GM18861 (cell line): ENCODE measurements at regions not wholly inside any gene's neighbourhood (a gene's known extent, or its start where the extent isn't known, plus 50 kb on each side); places are given as distances from the start of the nearest gene placed in this dataset.

Experiments
- ATAC-seq: cut with Tn5 transposase; IDR thresholded peaks from one replicate; pipeline ENCODE4 v1.9.1; 2021; ENCODE audit not compliant: unreplicated experiment

- ATAC-seq: no peak
Measured at GRCh38 chr3:178388473-178388872, 147.8 kb upstream of the KCNMB2 start.

GRCh38 chr3:178389258-178389657 lies 147.0 kb upstream of the KCNMB2 start:
- no peak for ATAC-seq

DNA sequence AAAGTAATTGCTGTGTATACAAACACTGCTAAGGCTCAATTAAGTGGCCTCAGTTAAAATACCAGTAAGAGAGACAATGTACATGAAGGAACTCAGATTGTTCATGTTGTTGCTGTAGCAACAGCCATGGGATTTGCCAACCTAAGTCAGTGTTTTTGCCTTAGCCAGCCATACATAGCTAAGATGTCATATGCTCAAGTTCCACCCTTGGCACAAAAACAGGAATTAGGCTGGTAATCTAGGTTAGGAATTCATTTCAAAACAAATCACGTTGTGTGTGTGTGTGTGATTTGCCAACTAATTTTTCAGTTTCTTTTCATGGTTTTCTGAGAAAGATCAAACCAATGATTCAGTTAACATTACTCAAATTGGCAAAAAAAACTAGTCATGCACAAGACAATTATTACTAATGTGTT lies 143.7 kb upstream of the KCNMB2 start:
- ATAC-seq: no peak

DNA sequence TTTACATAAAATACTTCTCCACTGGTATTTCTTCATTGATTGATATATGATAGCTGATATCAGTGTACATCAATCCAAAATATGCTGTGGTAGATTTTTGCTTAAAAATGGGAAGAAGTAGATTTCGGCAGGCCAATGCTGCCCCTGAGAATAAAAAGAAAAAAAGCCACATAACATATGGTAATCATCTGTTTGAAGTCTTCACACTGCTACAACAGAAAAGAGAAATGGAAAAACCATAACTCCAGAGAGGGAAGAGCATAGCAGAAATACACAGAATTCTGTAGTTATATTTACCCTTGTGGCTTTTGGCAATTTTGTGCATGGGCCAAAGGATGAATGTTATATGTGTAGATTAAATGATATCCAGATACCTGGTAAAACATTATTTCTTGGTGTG lies 143.1 kb upstream of the KCNMB2 start:
- no peak for ATAC-seq

DNA sequence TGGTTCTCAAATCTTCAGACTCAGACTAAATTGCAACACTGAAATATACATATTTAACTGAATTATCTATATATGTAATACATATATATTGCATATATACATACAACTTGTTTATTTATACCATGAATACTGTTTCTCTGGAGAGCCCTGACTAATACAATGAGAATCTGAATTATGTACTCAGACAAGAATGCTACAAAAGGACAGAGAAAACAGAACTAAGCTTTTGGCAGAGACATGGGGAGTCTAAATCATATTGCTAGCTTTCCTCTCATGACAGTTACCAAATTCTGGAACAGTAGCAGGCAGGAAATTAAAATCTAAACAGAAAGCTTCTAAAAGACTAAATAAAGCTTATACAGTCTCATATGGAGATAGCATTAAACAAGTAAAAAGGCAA lies 142.4 kb upstream of the KCNMB2 start:
- no peak for ATAC-seq

- ATAC-seq: no peak
Measured at GRCh38 chr3:178396318-178396717, 139.9 kb upstream of the KCNMB2 start.

- no peak for ATAC-seq
Measured at GRCh38 chr3:178397202-178397601, 139.0 kb upstream of the KCNMB2 start.

DNA sequence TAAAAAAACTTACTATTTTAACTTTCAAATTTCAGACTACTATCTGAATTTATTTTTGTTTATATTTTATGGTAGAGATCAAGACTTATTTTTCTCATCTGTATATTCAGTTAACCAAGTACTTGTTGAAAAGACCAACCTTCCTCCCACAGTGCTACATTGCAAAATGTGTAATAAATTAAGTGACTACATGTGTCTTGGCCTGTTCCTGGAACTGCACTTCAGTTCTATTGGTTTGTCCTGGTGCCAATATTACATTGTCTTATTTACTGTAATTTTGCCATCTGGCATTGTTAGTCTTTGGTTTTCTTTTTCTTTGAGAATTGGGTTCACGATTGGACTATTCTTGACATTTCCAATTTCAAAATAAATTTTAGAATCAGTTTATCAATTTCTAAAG lies 138.4 kb upstream of the KCNMB2 start:
- ATAC-seq: no peak

DNA sequence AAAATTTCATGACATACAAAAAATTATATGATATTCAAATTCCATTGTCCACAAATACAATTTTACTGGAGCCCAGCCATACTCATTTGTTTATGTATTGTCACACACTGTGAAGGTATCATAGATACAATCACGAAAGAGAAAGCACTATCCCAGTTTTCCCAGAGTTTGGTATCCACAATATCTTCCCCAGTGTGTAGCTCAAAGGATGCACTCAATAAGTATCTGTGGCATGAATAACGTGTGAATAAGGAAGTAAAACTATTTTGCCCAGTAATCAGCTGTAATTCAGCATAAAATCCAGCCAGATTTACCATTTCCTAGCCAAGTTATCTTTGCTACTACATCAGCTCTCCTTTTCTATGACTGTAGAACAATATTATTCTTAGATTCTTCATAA lies 131.3 kb upstream of the KCNMB2 start:
- no peak for ATAC-seq

DNA sequence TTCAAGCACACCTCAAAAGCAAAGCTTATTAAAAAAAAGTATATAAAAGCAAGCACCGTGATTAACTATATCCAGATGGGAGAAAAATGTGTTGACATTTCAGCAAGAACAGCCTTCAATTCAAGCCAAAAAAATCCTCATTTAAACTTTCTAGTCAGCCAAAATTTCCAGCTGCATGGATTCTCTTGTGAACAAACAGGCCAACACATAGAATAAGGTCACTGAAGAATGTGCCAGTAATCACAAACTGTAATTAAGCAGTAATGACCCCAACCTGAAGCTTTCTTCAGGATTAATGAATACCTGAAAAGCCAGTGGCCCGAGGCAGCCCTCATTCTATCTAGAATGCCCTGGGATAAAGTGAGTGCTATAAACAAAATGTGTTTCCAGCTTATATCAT lies 130.7 kb upstream of the KCNMB2 start:
- no peak for ATAC-seq

GRCh38 chr3:178406206-178406605 lies 130.0 kb upstream of the KCNMB2 start:
- ATAC-seq: no peak

- no peak for ATAC-seq
Measured at GRCh38 chr3:178415384-178415783, 120.9 kb upstream of the KCNMB2 start.

DNA sequence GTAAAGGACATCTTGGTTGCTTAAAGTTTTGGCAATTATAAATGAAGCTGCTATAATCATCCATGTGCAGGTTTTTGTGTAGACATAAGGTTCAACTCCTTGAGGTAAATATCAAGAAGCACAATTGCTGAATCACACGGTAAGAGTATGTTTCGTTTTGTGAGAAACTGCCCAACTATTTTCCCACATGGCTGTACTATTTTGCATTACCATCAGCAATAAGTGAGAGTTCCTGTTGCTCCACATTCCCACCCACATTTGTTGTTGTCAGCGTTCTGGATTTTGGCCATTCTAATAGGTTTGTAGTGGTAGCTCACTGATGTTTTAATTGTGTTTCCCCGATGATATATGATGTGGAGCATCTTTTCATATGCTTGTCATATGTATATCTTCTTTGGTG lies 118.5 kb upstream of the KCNMB2 start:
- ATAC-seq: no peak

DNA sequence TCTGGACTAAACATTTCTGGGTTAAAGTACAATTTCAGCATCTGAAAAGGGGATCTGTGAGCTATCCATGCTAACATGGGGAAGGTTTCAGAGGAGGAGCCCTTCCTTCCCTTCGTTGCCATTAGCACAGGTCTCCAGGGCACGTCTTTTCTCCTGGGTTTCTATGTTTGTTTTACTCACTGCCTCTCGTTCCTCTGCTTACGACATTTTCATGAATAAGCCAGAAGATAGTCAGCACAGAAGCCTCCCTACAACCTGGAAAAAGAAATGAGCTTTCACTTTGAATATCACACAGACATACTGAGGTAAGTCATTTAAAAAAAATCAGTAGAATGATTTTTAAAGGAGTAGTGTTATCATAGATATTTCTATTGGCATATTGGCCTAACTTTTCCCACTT lies 117.2 kb upstream of the KCNMB2 start:
- no peak for ATAC-seq

DNA sequence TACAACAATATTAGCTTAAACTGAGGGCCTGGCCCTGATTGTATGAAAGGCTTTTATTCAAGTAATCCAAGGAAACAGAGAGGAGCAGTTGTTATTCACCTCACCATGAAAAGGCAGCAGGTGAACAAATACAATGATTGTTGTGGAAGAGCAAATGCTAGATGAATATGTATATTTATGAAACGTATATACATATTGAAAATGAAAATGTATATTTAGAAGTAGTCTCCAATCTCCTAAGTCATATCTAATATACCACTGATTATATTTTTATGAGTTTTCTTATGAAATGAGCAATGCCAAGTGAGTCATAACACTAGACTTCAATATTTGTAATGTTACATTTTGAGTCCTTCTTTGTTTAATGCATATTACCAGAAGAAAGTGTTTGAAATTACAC lies 116.2 kb upstream of the KCNMB2 start:
- ATAC-seq: no peak

- no peak for ATAC-seq
Measured at GRCh38 chr3:178421069-178421468, 115.2 kb upstream of the KCNMB2 start.

- ATAC-seq: no peak
Measured at GRCh38 chr3:178422406-178422805, 113.8 kb upstream of the KCNMB2 start.

GRCh38 chr3:178428037-178428436 lies 108.2 kb upstream of the KCNMB2 start:
- no peak for ATAC-seq

GRCh38 chr3:178434206-178434805 lies 101.9 kb upstream of the KCNMB2 start:
- no peak for ATAC-seq

GRCh38 chr3:178435575-178435974 lies 100.7 kb upstream of the KCNMB2 start:
- no peak for ATAC-seq

DNA sequence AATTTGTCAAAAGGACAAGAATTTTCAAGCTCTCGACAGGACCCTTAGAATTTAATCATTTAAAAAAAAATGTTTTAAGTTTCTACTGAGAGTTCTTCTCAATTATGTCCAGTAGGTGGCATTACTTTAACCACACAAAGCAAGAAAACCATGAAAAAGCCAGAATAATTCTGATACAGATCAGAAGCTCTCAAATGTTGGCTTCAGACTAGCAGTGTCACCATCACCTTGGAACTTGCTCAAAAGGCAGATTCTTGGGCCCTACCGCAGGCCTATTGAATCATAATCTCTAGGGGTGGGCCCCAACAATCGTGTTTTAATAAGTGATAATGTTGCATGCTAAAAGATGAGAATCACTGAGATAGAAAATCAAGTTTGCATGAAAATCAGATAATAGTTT lies 99.5 kb upstream of the KCNMB2 start:
- peak; percentile 69 for ATAC-seq

DNA sequence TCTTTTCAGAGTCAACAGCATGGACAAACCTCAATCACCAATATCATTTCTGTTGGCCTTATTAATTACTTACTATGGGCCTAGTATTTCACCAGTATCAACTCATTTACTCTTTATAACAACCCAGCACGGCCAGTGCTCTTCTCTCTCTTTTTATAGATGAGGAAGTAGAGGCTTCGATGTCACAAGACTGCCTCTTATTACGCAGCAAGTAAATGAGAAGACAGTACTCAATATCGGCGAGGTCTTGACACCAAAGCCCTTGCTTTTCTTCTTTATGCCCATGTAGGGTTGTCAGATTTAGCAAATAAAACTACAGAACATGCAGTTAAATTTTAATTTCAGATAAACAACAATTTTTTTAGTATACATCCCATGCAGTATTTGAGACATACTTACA lies 99.0 kb upstream of the KCNMB2 start:
- no peak for ATAC-seq

DNA sequence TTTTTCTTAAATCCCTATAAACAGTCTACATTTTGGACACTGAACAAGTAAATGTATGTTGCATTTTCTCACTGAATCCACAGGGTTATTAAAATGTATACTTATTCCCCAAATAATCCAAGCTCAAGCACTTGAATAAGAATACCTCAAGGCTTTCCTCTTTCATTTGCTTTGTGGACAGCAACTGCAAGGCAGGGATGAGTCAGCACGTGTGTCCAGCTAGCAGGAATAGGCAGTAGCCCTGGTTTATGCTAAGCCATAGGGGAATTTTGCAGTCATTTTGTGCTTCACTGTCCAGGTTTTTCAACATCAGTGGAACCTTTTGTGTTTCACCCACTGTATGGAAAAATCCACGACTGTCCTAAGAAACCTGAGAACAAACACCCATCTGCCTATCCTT lies 96.7 kb upstream of the KCNMB2 start:
- ATAC-seq: no peak

GRCh38 chr3:178440043-178440442 lies 96.2 kb upstream of the KCNMB2 start:
- ATAC-seq: no peak
